Activated T-helper 9 cell treated with anti-CD3 and anti-CD28 coated beads, Interleukin-2, amount 50 U/mL, for 16 hours (primary cell): ENCODE measurements at regions not wholly inside any gene's neighbourhood (a gene's known extent, or its start where the extent isn't known, plus 50 kb on each side); places are given as distances from the start of the nearest gene placed in this dataset.

Experiments
- DNase-seq: peaks from one replicate; pipeline ENCODE4 v3.0.0-alpha.2; 2020; ENCODE audit warnings: low read depth

- no peak for DNase-seq
Observed at GRCh38 chr13:91286317-91286716, 61.2 kb upstream of the MIR17HG start.

- no peak for DNase-seq
Observed at GRCh38 chr13:91291078-91291477, 56.4 kb upstream of the MIR17HG start.

GRCh38 chr13:91292630-91293221, 54.8 kb upstream of the MIR17HG start:
- no peak for DNase-seq

GRCh38 chr13:91295712-91296410, 51.6 kb upstream of the MIR17HG start:
- DNase-seq, result no peak

- no peak for DNase-seq
Observed at GRCh38 chr13:91297503-91297902, 50.0 kb upstream of the MIR17HG start.
